ENCODE measurements at regions not wholly inside any gene's neighbourhood (a gene's known extent, or its start where the extent isn't known, plus 50 kb on each side); places are given as distances from the start of the nearest gene placed in this dataset.

GRCh38 chr4:189121336-189121735, 819.3 kb upstream of the FRG1 start:
- Histone ChIP-seq H3K4ac (ENCODE audit: low read depth, low read length) (no peak overlapping the region), H4K5ac (ENCODE audit: low read depth, low read length) (no peak overlapping the region), H2BK5ac (ENCODE audit: low read depth, low read length, poor library complexity, severe bottlenecking) (no peak overlapping the region), H2AFZ (replicated peaks; ENCODE audit: low read length, poor library complexity) (no peak overlapping the region), H2BK15ac (ENCODE audit: low read depth, low read length) (no peak overlapping the region; the same call in 2 of the 3 replicates), H2AK5ac (ENCODE audit: low read depth, low read length) (no peak overlapping the region), H2AK9ac (replicated peaks; ENCODE audit: low read depth, low read length, poor library complexity) (no peak overlapping the region), H3K79me1 (ENCODE audit: low read depth in 1 of 2, low read length in 2 of 2) (no peaks in the 10 kb centered on the region), H3K27ac (ENCODE audit: insufficient read depth, low read length) (no peak overlapping the region), H3K56ac (ENCODE audit: extremely low read depth, insufficient read depth, low read length) (no peak overlapping the region), H3K27me3 (ENCODE audit: control insufficient read depth, insufficient read depth, low read length) (no peaks in the 10 kb centered on the region), H3K9ac (ENCODE audit: low read depth, low read length) (no peak overlapping the region), H2BK120ac (ENCODE audit: low read depth, low read length) (no peak overlapping the region; the same call in 1 of the 2 replicates), H3K18ac (ENCODE audit: low read depth, low read length) (no peak overlapping the region), H3K4me1 (ENCODE audit: control insufficient read depth, insufficient read depth, low read length) (peaks cover 1% of the 10 kb centered on the region; the same call in 1 of the 2 replicates), H3K4me3 (ENCODE audit: insufficient read depth, low read depth, low read length) (no peak overlapping the region), H3K9me3 (ENCODE audit: control insufficient read depth, insufficient read depth, low read length) (no peaks in the 10 kb centered on the region), H3K23ac (ENCODE audit: low read depth, low read length) (no peak overlapping the region), H3K14ac (replicated peaks; ENCODE audit: low read depth, low read length) (no peak overlapping the region), H3K9me1 (ENCODE audit: insufficient read depth, low read length) (no peaks in the 10 kb centered on the region), H3K4me2 (ENCODE audit: low read depth, low read length) (no peak overlapping the region), H4K8ac (ENCODE audit: low read depth in 2 of 2, low read length in 2 of 2) (no peak overlapping the region), H3K36me3 (ENCODE audit: control insufficient read depth, insufficient read depth, low read length) (no peaks in the 10 kb centered on the region), H4K91ac (ENCODE audit: insufficient read depth, low read depth, low read length) (no peak overlapping the region), H2BK20ac (ENCODE audit: low read depth, low read length) (no peak overlapping the region), H4K20me1 (ENCODE audit: insufficient read depth, low read length) (no peaks in the 10 kb centered on the region)
- CTCF ChIA-PET = no interaction called here
- in situ Hi-C loops (cut with MboI; ENCODE audit: low sequenced_read_pairs) = no loop called here
- BruUV-seq (replicated peaks) = no TSS peak
- DNase-seq (no peak), ATAC-seq (ENCODE audit: low read depth) (no peak)
- TF ChIP-seq CTCF (conservative IDR thresholded peaks at IDR 0.05; ENCODE audit: low read depth, low read length) = no peak
- TF ChIP-seq MAFK (IDR thresholded peaks at IDR 0.05; ENCODE audit: low read depth, low read length) = peak; percentile 28; the same call in 1 of the 2 replicates
- POLR2A ChIA-PET (ENCODE audit: unreplicated experiment) = no interaction called here
- WGBS, 2 experiments (ENCODE audit: extremely low coverage in 2 of 2, insufficient read length in 1 of 2) = no CpG with 5 or more reads among the region's 4 CpGs
- dilution Hi-C loops (cut with HindIII; ENCODE audit: low sequenced_read_pairs, unreplicated experiment) = no loop called here
- intact Hi-C loops (cut with micrococcal nuclease) = loop anchor here (10.0 kb wide), 1 partner anchor 673 kb away; no protein-coding TSS in a partner anchor

Data from IMR-90 (cell line).